GM18519 (cell line): ENCODE measurements at regions not wholly inside any gene's neighbourhood (a gene's known extent, or its start where the extent isn't known, plus 50 kb on each side); places are given as distances from the start of the nearest gene placed in this dataset.
"Not testable (repeated sequence)": the region's sequence is repeated elsewhere in the genome, so short reads cannot be mapped to it uniquely, and the experiment has no call there.

Experiments
- ATAC-seq: cut with Tn5 transposase; IDR thresholded peaks from one replicate; pipeline ENCODE4 v1.9.1; 2021; ENCODE audit warnings: mild to moderate bottlenecking, moderate library complexity; ENCODE audit not compliant: unreplicated experiment, low FRiP score

DNA sequence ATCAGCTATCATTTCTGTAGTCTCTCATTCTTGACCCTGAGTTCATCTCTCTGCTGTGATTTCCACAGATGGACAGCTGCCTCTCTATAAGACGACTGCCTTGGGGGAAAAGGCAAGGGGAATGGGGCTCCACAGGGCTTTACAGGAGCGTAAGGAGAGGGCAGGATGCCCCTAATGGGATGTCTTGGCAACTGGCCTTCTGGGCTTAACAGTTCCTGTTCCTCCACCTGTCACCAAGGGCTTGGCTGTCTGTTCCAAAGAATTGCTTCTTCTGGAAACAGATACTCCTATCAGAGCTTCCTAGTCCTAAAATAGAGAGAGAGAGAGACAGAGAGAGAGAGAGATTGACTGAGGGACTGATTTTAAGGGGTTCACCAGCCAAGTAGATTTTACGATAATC is 181.9 kb downstream of the TMEM200A start:
- ATAC-seq, result no peak

DNA sequence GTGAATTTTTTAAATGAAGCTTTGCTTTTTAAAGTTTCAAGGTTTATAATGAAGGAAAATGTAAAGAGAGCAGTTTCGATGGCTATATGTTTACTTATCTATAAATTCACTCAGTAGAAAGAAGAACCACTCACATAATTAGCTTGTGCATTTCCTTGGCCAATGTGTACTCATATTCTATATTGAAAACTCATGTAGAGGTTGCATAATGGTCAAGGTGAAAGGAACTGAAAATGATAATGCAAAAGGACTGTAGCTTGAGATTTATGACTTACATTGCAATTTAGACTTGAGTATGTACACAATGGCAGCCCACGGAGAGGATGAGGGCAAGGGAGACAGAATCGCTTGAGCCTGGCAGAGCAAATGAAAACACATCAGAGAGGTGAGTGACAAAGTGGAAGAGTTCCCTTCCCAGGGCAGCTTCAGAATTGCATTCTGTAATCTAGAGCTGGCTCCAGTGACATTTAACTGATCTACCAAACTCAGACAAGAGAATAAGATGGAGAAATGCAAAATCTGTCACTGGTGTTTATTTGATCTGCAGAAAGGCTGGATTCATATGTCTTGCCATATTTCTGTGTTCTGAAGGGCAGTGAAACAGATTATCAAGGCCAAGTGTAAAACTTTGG is 191.8 kb downstream of the TMEM200A start:
- no peak for ATAC-seq

DNA sequence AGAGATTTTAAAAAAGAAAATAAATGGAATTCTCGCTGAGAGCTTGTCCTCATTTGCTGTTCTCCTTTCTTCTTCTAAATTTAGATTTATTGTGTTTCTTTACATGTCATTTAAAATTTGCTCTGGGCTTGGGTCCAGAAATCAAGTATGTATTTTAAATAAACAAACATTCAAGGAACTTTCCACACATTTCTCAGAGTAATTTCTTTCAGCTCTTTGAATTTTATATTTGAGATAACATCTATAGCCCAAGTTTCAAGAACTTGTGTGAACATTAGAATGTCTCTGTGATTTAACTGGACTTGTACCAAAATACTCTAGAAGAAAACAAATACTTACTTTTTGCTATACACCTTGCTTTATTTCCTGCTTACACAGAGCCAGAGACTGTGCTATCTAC is 192.3 kb downstream of the TMEM200A start:
- no peak for ATAC-seq

DNA sequence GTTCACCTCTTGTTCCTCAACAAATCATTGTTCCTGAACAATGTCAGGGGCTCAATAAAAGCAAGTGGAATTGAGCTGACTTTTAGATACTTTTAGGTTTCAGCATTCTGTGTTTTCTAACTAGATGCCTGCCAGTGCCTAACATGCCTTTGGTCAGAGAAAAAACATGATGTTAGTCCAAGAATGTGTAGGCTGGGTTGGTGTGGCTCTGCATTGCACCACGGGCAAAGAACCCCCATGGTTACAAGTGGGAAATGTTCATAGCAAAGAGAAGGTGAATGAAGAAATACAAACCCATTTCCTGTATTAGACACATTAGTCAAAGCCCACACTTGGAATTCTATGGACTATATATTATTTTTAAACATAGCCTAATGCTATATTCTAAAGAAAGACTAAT is 193.3 kb downstream of the TMEM200A start:
- ATAC-seq, result no peak

DNA sequence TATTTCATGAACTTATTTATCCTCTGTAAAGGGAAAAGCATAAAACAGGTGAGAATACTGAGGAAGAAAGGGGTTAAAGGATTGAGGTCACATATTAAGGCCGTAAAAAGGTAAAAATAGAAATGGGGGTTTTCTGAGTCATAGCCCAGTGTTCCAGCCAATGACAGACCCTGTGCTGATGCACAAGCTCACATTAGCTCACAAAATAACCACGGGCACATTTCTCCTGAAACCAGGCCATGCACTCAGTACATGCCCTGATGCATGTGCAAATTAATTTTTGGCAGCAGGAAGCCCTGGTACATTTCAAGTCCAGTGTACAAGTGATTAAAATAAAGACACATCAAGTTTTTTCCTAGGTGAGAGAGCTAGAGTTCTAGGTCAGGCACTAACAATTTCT is 194.4 kb downstream of the TMEM200A start:
- no peak for ATAC-seq

DNA sequence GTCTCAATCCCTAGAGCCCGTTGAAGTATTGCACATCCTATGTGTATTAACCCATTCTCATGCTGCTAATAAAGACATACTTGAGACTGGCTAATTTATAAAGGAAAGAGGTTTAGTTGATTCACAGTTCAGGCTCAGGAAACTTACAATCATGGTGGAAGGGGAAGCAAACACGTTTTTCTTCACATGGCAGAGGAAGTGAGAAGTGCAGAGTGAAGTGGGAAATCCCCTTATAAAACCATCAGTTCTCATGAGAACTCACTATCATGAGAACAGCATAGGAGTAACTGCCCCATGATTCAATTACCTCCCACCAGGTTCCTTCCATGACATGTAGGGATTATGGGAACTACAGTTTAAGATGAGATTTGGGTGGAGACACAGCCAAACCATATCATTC is 195.3 kb downstream of the TMEM200A start:
- not testable (repeated sequence) for ATAC-seq

DNA sequence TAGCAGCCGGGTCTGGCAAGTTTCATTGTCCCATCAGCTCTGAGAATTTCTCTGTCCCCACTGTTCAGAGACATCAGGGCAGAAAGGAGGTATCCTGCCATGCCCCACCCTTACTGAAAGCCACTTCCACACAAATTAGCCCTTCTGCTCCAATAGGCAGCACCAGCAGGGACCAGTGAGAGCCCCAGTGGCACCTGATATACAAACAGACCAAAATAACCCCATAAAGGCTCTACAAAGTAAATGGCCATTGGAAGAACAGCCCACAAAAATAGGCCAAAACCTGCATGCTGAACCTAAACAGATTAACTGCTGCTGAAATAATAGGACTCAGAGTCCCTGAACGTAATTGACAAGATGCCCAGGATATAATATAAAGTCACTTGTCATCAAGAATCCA is 199.9 kb downstream of the TMEM200A start:
- no peak for ATAC-seq

DNA sequence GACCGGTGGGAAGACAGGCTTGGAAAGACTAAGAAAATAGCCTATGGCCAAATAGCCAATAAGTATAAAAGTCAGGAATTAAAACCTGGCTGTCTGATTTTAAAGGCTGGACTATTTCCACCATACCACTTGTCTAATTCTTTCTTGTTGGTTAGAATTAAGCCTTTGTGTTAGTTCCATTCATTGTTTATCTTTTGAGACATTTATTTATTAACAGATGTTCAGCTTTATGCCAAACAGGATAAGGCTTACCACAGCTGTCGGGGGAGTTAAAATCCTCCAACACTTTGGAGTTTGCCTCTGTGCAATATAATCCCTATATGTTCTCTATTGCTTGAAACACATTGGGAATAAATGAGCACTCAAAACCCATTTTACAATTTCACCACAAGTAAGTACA is 208.3 kb downstream of the TMEM200A start:
- no peak for ATAC-seq

DNA sequence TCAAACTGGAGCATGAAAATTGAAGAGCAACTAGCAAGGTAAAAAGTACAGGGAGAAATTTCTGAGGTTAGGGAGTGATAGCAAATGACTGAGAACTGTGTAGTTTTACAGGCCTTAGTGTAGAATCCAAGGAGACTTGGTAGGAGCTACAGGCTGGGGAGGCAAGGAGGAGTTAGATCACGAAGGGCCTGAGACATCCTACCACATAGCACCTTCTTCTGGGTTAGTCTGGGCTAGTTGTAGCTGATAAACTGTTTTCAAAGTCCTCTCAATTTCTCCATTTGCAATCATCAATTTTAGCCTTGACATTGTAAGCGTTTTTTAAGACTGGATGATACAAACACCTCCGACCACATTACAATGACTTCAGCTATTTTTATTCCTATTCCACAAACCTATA is 209.7 kb downstream of the TMEM200A start:
- no peak for ATAC-seq

DNA sequence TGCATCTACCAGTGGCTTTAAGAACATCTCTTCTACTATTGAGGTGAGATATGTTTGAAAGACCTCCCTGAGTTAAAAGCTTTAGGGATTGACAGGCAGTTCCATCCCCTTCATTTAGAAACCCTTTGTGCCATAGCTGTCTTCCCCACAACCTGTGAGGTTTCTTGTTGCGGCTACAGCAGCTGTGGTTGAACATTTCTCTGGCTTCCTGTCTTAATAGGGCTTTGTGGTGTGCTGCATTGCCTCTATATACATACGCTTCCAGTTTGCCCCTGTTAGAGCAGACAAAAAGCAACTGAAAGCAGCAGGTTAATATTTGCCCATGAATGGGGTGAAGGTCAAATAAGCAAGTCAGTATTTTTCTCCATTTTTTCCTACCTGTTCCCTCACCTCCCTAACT is 210.2 kb downstream of the TMEM200A start:
- peak; percentile 97 for ATAC-seq

DNA sequence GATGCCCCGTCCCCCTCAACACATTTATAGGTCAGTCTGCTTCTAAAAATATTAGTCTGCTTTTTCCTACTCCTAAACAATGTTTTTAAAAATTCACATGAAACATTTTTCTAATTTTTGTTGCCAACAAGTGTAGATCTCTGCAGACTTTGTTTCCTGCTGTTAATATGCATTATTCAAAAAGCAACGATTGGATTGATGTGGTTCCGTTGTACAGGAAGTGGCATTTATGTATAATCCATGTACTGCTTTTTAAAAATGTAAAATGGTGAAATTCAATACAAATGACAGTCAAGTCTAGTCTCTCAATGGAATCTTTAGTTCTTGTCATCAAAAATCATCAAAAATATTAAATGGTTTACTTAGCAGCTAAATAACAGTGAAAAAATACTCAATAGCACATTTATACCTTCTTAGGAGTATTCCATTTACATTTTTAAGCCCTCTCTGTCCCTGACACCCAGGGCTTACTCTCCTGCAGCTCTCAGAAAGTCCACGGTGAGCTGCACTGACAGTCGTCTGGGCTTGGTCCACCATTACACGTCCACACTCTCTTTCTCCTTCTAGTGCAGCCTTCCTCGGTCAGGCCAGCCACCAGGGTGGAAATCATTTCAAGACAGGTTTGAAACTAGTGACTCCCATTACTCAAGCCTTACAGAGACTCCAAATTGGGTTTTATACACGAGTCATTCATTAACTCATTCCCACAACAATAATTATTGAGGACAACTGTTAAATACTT is 211.5 kb downstream of the TMEM200A start:
- no peak for ATAC-seq

DNA sequence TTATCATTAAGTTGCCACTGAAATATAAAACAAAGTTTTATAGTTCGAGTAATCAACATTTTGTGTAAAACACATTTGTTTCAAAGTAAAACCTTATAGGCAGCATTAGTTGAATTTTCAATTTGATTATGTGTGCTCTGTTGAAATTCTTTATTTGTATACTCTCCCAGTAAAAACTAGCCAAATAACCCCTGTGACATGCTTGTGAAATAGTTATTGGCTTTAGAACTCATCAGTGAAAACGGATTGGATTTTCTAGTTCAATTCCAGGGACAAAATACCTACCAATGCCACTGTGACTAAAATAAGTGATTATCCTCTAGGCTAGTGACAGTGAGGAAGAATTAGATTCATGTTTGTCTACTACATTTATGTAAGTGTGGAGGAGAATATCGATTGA is 212.9 kb downstream of the TMEM200A start:
- no peak for ATAC-seq

DNA sequence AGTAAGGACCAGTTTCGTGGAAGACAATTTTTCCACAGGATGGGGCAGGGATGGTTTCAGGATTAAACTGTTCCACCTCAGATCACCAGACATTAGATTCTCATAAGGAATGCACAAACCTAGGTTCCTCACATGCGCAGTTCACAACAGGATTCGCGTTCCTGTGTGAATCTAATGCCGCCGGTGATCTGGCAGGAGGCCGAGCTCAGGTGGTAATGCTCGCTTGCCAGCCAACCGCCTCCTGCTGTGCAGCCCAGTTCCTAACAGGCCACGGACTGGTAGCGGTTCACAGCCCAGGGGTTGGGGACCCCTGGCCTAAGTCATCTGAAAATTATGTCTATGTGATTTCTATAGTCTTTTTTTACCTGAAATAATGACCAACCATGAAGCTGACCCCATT is 217.5 kb downstream of the TMEM200A start:
- ATAC-seq, result no peak

DNA sequence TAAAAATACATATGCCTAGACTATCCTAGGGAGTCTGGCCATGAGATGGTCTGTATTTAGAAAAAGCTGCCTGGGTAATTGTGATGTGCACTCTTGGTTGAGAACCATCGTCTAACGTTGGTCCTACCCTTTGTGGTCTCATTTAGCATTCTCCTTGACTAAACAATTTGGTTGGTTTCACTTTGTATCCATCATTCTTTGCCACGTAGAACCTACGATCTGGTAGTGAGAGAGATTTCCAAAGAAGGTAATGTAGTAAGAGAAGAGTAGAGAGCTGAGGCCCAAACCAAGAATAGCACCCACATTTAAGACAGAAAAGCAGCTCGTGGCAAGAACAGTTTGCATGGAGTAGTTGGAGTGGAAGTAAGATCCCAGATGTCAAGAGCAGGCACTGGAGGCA is 219.8 kb downstream of the TMEM200A start:
- no peak for ATAC-seq

DNA sequence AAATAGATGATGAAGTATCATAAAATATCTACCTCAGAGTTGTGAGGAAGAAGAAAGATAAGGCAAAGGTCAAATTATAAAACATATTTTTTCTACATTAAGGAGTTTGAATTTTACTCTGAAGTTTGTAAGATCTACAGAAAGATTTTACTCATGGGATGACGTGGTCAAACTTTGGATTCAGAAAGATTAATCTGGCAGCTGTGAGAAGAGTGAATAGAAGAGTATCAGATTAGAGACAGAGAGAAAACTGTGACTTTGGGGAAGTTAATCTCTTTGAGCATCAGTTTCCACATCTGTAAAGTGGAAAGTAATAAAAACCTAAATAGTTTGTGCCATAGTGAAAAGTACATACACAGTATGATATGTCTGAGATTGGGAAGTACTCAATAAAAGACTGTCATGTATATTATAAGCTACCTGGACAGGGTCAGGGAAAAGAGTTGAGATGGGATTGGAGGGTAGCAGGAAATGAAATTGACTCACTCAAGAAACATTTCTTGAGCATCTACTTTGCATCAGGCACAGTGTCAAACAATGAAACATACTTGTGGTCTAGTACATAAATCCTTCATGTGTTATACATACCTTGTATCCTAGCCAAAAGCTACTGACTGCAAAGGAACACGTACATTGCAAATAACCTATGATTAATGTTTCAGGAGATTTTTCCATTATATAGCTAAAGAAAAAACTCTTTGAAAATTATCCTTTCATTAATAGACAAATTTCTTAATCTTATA is 222.1 kb downstream of the TMEM200A start:
- ATAC-seq, result no peak

DNA sequence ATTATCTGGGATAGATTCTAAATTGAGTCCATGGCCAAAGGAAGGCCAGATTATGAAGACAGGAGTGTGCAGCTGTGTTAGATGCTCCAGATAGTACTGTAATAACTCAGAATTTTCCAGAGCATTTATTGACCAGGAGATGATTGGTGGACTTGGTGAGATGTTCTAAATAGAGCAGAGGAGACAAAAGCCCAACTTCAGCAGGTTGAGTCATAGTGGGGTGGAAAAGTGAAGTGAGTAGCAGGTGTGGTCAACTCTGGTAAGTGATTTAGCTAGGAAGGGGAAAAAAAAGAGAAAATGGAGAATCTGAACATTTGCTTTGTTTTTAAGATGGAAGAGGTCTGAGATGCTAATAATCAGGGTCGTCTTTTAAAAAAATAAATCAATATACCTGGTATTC is 227.4 kb downstream of the TMEM200A start:
- no peak for ATAC-seq

DNA sequence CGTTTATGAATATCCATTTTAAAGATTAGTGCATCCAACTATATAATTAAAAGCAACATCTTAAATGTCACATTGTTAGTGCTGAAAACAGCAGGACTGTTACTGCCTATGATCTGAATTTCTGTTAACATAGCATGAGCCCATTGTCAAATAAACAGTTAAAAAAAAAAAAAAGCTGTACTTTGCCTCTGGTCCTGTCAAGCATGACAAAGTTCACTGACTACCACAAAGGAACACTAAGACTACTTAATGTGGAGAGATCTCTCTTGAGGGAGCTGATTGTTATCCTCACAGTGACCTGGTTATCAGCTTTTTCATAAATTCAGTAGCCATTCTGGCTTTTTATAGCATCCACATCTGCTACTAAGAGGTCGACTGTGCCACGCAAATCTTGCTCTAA is 228.1 kb downstream of the TMEM200A start:
- no peak for ATAC-seq

DNA sequence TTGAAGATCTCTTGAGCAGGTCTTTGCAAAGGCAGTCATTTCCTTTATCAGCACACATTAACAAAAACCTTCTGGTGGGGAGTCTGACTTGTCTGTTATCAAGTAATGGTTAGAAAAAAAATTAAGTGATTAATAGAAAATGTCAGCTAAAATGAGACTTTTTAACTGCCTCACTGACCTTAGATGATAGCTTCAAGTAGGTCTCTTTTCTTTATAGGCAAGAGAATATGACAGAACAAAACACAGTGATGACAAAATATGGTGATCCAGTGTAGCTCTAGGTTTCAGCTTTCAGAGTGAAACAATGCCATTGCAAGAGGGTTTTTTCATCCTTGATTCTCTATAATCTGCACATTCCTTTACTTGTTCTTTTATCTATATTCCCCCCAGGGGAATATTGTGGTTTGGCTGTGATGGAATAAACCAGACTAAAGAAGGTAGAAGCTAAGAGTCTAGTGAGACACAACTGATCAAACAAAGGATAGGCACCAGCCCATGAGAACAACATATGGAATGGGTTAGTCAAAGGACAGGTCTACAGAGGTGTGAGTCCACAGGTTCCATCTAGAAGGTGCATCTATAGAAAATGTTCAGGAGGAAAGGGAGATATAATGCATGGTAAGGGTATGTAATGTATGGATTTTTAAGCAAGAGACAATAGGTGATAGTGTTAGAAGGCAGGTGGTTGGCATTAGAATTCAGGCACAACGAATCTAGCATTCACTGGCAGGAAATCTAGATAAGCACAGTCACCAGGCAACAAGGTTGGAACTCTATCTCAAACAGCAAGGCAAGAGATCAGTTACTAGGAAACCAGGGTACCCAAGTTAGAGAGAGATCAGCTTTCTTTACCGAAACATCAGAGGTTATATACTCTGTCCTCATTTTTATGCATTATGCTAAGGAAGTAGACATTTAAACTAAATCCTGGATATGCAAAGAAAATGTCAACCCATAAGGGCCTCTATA is 228.9 kb upstream of the SMLR1 start:
- ATAC-seq, result no peak

DNA sequence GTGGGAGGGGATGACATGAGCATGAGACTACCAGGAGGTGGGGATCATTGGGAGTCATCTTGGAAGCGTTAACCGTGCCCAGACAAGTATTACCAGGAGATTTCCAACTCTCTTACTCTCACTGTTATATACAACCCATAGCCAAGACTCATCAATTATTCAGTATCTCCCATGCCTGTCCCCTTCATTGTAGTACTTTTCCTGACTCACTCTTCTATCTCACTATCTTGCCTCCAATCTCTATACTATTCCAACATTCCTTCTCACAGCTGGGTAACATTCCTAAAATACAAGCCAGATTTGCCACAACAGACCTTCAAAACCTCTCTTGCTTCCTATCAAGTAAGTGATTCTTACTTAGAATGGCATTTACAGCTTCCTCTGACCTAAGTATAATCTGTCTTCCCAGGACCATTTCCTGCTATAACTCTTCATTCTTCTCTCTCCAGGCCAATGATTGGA is 226.3 kb upstream of the SMLR1 start:
- no peak for ATAC-seq

DNA sequence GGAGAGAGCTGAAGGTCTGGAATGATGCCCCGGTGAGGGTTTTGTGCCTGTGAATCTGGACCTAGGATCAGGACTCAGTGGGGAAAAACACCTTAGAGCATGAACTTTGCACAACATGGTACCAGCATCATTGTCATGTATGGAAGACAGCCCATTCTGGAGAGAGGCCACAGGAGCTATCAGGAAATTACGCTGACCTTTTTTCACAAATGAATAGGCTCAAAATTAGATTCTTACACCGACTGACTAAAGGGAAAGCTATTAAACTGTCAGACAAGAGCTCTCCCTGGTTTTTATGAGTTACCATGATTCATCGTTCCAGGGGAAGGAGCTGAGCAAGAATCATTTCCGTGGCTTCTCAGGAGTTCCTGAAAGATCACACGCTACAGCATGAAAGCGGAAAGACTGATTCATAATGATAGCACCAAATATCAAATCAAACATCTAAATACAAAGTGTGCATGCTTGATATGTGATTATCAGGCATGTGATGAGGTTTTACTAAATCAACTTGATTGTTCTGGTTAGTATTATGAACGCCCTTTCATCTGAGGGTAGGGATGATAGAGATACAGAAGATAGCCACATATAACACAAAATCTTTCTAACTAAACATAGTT is 224.9 kb upstream of the SMLR1 start:
- no peak for ATAC-seq
